SK-MEL-5 (cell line): ENCODE measurements at regions not wholly inside any gene's neighbourhood (a gene's known extent, or its start where the extent isn't known, plus 50 kb on each side); places are given as distances from the start of the nearest gene placed in this dataset.

Experiments
- DNase-seq: peaks from one replicate; pipeline ENCODE4 v3.0.0-alpha.2; 2016; ENCODE audit warnings: low read depth, low spot score
- in situ Hi-C: cut with HindIII; loops from 2 replicates; pipeline ENCODE4 v1.10.0; 2016; ENCODE audit warnings: low sequenced_read_pairs, high pct_unique_total_duplicates, low pct_unique_long_range_greater_than_20kb

DNA sequence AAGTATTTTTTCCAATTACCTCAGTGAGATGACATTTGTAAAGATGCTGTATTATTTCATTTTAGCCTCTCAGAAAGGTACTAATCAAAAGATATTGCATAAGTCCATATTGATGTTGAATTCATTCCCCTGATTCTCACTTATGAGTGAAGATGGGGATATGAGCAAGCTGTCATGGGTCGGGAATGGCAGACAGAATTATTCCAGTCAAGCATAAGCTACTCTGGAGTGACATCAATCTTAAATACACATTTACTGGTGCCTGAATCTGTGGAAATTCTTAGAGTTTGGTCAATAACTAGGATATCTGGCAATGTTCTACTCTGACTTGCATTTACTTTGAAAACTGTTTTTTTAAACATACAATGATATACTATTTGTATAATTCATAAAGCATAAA lies 283.8 kb upstream of the PCDH7 start:
- in situ Hi-C loops = no loop called here
- no peak for DNase-seq

DNA sequence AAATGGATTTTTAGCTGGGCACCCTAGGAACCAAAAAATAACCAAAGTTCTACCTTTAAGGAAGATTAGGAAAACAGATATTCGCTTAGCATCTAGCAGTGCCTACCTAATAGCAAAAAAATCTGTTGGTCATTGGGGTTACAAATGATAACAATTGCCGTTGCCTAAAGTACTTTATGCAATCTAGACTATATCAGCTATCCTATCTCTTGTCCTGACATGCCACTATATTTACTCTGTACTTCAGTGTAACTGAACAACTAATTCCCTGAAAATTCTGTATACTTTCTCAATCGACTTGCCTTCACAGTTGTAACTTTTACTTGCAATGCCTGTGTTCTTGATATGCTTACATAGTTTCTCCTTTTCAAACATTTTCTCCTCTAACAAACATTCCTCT lies 282.9 kb upstream of the PCDH7 start:
- no peak for DNase-seq
- in situ Hi-C loops = no loop called here

DNA sequence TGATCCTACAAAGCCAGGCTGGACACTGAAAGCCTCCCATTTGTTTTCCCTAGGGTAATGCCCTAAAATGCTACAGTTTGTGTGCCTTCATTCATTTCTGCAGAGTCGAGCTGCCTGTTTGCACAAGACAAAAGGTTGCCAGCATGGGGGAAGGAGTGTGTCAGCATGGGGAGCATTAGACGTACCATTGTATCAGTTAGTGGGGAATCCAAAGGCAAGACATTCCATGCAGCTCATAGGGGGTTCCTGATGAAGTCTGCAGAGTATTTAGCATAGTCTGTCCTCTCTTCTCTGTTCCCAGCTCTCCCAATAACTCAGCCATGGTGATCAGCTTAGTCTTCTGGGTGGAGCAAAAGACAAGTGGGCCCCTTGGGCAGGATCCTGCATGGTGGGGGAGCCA lies 276.9 kb upstream of the PCDH7 start:
- no peak for DNase-seq
- in situ Hi-C loops = no loop called here

DNA sequence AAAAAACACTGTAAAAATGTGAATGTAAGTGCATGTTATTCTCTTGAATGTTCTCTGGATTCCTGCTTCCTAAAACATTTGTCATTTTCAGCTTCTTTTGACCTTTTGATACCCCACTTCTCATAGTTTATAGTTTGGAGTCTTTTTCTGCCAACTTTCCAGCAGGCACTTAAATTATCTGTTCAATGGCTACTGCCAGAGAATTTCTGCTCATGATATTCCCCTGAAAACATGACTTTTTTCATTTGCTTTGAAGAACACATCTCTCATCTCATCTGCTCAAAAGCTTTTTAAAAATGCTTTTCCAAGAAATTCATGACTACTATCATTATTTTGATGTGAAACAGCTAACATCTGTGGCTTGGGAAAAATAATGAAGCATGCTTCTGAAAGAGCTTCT lies 269.7 kb upstream of the PCDH7 start:
- in situ Hi-C loops = no loop called here
- DNase-seq = no peak

DNA sequence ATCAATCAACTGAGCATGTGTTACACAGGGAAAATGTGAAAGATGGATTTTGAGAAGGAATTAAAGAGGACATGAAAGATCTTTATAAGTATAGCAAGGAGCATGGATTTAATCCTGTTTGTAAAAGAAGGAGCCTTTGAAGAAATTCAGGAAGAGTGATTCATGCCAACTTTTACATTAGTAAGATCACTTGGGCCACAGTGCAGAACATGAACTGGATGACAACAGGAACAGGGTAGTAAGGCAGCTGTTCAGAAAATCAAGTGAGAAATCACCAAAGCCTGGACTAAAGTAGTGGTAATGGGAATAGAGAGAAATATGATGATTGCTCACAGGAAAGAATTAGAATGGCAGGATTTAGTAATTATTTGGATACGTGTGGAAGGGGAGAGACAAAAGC lies 265.7 kb upstream of the PCDH7 start:
- no peak for DNase-seq
- in situ Hi-C loops = no loop called here

DNA sequence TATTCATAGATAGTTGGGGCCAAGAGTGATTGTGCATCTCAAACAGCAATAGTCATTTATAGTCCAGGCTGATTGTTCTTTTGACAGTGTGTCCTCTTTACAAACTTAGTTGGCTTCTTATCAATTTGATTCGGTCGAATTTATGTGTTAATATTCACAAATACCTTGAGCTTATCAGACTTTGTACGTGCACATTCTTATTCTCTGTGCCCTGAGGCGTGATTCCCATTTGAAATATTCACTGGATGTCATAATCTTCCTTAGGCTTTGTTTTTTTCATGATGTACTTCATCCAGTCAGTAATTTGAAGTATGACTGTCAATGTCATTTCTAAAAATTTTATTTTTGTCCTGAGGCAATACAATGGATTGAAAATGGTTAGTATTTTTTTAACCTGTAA lies 263.5 kb upstream of the PCDH7 start:
- in situ Hi-C loops = no loop called here
- DNase-seq = no peak

DNA sequence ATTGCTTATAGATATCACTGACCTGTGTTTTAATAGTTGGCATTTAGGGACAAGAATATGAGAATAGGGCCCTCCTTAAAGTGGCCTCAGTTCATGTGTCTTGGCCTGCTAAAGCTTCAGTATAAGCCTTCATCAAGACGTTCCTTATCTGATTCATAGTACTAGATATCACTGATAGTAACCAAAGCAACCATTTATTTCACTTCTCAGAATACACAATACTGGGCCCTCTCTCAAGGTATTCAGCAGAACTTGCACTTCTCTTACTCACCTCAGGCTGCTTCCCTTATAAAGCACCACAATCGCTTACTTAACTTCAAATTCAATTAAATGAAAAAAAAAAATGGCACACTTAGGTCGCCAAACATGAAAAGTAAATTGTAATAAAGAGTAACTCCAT lies 259.4 kb upstream of the PCDH7 start:
- DNase-seq = no peak
- in situ Hi-C loops = no loop called here

DNA sequence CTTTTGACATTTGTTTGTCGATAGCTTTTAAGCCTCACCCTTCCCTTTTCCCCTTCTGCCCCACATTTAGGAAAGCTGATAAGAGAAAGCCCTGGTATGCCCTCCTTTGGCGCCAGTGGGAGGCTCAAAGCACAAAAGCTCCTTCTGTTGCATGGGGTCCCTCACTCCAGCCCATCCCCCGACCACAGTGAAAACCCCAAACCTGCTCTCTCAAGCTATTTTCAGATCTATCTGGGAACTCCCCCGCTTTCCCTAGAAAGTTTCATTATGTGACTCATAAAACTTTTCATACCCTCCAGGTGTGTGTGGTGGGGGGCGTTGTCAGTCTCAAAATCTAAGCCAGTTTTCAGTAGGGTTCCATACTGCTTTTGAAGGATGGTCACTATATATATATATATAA lies 259.0 kb upstream of the PCDH7 start:
- in situ Hi-C loops = no loop called here
- DNase-seq = no peak

DNA sequence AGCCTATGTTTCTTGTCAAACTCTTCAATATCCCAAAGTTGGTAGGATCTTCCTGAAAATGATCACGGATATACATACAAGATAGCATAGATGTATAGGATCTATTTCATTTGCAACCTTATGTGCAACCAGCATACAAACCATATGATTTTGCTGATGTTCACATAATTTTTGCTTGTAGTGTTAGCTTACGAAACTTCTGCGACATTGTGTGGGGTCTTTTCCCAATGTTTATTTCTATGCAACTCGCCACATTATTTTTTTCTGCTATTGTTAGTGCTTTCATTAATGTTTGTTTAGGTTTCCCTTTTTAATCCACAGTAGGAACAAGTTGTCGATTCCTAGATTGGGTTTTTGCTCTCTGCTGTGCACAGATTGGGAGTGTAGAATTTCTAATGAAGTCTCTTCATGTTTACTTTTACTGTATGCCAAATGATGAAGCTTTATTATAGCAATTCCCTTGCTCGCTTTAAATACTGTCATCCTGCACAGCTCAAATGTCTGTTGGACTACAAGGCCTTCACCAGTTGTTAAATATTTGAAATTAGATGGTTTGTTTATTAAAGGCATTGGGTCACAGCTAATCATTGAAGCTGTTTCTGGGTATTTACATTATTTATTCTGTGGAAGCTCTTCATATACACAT lies 257.6 kb upstream of the PCDH7 start:
- no peak for DNase-seq
- in situ Hi-C loops = no loop called here

DNA sequence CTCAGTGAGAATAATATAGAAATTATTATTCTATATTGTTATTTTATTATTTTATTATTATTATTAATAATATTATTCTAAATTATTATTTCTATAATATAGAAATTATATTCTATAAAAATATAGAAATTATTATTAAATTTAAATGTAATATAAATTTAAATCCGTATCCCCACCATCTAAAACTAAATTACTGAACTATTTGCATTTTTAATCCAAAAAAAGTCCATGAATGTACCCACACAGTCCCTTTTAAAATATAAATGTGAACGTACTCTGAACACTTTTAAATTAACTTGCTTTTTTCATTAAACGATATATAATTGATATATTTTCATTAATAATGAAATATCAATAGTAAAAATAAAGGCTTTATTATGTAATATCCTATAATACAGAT lies 248.3 kb upstream of the PCDH7 start:
- in situ Hi-C loops = no loop called here
- DNase-seq = no peak

DNA sequence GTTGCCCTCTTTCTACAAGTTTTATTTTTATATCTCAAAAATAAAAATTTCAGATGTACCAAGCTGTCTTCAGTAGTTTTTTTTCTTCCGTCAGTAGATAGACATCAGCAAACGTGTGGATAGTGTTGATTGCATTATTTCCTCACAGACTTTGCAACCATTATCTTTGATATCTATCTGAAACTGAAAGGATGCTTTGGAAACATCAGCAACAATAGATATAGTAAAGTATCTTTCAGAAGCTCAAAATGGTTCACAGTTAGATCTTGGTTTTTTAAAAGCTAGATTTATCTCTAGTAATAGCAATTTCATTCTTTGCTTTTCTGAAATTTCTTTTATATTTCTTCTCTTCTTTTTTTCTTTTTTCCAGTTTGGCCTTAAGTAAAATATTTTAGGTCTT lies 246.9 kb upstream of the PCDH7 start:
- no peak for DNase-seq
- in situ Hi-C loops = no loop called here

DNA sequence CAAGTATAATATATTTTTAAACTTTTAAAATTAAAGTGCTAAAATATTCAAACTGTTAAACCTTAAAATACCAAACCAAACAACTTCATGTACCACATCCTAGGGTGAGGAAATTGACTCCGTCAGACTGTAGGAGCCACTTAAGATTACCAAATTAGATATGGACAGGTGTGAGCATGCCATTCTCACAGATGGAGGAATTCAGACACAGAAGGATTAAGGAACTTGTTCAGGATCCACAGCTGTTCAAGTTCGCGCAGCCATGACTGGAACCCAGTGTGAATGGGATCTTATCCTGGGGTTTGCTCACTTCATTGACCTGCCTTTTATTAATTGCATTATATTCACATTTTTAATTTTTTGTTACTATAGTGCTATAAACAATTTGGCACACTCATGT lies 224.9 kb upstream of the PCDH7 start:
- in situ Hi-C loops = no loop called here
- no peak for DNase-seq

DNA sequence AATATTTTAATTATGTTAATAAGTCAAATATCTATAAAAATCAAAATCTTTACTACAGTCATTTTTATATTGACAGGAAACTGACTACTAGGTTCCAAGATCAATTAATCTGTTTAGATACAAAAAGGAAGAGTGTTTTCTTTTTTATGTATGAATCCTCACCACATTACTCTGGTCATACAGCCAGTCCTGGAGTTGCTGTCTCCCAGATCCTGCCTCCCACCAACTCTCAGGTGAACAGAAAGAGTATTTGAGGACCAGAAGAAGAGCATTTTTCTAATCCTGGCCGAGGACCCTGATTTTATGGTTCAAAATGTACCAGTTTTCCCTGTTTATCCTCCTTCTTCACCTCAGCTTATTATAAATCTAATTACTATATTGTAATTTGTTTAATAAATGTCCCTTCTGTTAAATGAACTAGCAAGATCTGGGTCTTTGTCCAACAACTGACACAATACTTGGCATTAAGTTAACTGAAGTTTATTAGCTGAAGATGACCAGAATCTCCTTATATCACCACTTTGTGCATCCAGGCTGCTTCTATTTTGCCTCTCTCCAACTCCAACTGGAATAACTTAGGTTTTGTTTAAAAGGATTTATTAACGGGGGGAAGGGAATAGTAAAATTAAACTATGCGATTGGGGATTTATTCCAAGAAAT lies 224.4 kb upstream of the PCDH7 start:
- DNase-seq = no peak
- in situ Hi-C loops = no loop called here

DNA sequence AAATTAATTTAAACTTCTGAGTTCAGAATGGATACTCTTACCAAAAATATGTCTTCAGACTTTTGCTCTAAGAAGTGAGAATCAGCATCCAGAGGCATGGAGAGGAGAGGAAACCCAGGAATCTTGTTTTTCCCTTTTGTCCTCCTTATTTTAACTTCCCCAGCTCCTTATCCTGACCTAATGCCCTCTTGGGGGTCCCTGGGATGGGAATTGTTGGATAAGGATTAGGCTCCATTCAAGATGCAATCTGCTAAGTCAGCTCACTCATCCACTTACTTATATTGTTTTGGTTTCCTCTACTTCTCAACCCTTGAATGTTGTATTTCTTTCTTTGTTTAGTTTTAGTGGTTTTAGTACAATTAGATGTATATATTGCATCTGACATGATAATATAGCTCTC lies 208.4 kb upstream of the PCDH7 start:
- DNase-seq = no peak
- in situ Hi-C loops = no loop called here

DNA sequence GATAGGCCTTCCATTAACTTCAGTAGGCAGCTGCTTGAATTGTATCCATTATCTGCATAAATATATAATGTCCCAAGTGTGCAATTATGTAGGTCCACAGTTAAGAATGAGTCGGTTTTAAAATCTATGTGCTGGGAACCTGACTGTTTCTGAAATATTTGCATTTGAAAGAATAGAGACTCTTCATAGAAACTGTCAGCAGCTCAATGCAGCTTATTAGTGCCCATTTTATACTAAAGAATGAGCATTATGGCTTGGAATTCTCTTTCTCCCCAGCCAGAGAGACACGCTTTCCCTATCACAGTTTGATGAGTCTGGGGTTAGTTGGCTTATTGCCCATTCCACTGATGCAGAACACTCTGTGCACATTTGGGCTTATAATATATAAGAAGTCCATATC lies 202.0 kb upstream of the PCDH7 start:
- in situ Hi-C loops = no loop called here
- DNase-seq = no peak

DNA sequence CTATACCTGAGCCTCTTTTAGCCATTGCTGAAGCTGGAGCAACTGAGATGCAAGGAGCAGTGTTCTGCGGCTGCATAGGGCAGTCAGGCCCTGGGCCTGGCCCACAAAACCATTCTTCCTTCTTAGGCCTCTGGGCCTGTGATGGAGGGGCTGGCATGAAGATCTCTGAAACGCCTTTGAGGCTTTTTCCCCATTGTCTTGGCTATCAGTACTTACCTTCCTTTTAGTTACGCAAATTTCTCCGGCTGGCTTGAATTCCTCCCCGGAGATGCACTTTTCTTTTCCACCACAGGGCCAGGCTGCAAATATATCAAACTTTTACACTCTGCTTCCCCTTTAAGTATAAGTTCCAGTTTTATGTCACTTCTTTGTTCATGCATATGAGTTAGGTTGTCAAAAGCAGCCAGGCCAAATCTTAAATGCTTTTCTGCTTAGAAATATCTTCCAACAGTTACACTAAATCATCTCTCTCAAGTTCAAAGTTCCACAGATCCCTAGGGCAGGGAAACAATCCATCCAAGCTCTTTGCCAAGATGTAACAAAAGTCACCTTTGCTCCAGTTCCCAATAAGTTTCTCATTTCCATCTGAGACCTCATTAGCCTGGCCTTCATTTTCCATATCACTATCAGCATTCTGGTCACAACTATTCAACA lies 194.4 kb upstream of the PCDH7 start:
- no peak for DNase-seq
- in situ Hi-C loops = no loop called here

DNA sequence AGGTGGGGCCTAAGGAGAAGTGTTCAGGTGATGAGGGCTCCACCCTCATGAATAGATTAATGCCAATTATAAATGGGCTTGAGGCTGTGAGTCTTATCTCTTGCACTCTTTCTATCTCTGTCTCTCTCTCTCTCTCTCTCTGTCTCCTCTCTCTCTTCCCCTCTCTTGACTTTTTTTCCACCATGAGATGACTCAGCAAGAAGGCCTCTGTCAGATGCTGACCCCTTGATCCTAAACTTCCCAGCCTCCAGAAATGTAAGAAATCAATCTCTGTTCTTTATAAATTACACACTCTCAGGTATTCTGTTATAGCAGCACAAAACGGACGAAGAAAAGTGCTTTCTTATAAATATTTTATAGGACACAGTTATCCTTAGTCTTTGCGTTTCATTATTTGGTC lies 184.9 kb upstream of the PCDH7 start:
- in situ Hi-C loops = no loop called here
- DNase-seq = no peak

DNA sequence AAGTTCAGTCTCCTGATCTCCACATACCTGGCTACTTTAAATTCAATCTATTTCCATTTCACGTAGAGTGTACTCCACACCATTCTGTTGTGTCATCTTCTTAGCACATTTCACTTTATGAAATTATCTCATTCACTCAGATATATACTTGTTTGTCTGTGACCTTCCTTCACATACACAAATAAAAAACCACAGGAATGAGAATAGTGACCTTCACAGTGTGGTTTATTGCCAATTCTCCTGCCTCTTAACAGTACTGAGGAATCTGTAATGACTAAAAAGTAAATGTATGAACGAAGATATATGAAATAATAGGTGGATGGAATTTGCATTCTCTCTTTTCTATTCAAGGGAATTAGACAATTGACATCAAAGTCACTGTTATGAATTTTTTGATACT lies 183.9 kb upstream of the PCDH7 start:
- no peak for DNase-seq
- in situ Hi-C loops = no loop called here

DNA sequence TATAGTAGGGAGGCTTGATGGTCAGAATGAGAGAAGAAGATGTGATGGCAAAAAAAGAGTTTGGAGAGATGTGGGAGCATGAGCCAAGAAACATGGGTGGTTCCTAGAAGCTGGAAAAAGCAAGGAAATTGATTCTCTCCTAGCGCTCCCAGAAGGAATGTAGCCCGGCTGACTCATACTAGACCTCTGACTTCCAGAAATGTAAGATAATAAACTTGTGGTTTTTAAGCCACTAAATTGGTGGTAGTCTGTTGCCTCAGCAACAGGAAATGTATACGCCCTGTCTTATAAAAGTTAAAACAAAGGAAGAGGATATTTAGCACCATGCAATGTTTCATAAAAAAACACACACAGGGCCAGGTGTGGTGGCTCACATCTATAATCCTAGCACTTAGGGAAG lies 182.7 kb upstream of the PCDH7 start:
- in situ Hi-C loops = no loop called here
- DNase-seq = no peak
